ENCODE measurements at regions not wholly inside any gene's neighbourhood (a gene's known extent, or its start where the extent isn't known, plus 50 kb on each side); places are given as distances from the start of the nearest gene placed in this dataset.
"Not testable (repeated sequence)": the region's sequence is repeated elsewhere in the genome, so short reads cannot be mapped to it uniquely, and the experiment has no call there.

DNA sequence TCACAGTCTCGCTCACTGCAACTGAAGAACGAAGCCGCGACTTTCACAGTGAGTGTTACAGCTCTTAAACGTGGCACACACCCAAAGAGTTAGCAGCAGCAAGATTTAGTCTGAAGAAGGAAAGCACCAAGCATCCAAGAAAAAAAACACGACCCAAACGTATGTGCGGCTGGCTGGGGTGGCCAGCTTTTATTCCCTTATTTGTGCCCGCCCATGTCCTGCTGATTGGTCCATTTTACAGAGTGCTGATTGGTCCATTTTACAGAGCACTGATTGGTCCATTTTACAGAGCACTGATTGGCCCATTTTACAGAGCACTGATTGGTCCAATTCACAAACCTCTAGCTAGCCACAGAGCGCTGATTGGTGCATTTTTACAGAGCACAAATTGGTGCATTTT lies 323.0 kb upstream of the ATP10A start:
- DNase-seq (ENCODE audit: low read depth in 2 of 2): not testable (repeated sequence)

GRCh38 chr15:26182441-26182840 lies 319.3 kb upstream of the ATP10A start:
- DNase-seq (ENCODE audit: low read depth in 2 of 2): no peak

GRCh38 chr15:26179906-26180305 lies 316.8 kb upstream of the ATP10A start:
- DNase-seq (ENCODE audit: low read depth in 2 of 2): no peak

DNA sequence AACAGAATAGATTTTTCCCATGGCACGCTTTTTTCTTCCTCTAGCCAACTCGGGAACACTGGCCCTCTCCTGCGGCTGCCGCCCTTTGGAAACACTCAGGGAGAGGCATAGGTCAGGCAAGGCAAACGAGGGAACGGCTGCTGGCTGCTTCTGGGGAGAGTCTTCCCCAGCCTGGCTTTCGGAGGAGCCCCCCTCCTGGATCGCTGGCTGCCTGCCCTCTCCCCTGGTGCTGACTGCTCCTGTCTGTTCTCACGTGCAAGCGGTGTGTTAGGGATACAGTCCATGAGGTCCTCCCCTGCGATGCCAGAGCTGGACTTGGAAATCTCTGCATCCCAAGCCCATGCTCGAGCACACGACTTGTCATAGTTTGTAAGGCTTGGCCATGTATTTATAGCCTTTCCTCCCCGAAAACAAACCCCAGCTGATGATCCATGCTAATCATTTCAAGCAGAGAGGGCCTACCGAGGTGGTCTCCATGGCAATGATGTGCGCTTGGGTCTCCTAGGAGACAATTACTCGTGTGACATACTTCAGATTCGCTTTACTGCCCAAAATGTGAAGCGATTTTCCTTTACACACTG lies 315.6 kb upstream of the ATP10A start:
- no peak for DNase-seq (ENCODE audit: low read depth in 2 of 2)

- no peak for DNase-seq (ENCODE audit: low read depth in 2 of 2)
Observed at GRCh38 chr15:26177816-26178215, 314.7 kb upstream of the ATP10A start.

GRCh38 chr15:26176831-26177230 lies 313.7 kb upstream of the ATP10A start:
- no peak for DNase-seq (ENCODE audit: low read depth in 2 of 2)

- DNase-seq (ENCODE audit: low read depth in 2 of 2): no peak
Observed at GRCh38 chr15:26171266-26171665, 308.1 kb upstream of the ATP10A start.

GRCh38 chr15:26166429-26166828 lies 303.3 kb upstream of the ATP10A start:
- DNase-seq (ENCODE audit: low read depth in 2 of 2): no peak

DNA sequence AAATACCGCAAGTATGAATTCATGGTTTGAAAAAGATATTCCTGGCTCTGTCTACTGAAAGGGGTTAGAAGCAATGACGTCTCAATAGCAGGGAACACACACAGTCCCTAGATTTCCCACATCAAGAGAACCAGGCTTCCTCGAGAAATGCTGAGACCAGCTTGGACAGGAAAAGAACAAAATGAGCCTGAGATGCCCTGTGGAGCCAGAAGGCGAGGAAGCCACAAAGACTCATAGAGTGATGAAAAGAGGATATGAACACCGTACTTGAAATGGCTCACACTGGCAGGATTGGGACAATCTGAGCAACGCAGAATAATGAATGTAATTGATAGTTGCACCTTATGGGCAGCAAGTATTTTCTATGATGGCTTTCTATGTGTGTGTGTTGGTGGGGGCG lies 302.4 kb upstream of the ATP10A start:
- no peak for DNase-seq (ENCODE audit: low read depth in 2 of 2)

GRCh38 chr15:26160343-26160742 lies 297.2 kb upstream of the ATP10A start:
- DNase-seq (ENCODE audit: low read depth in 2 of 2): no peak

GRCh38 chr15:26158176-26158575 lies 295.0 kb upstream of the ATP10A start:
- DNase-seq (ENCODE audit: low read depth in 2 of 2): no peak

DNA sequence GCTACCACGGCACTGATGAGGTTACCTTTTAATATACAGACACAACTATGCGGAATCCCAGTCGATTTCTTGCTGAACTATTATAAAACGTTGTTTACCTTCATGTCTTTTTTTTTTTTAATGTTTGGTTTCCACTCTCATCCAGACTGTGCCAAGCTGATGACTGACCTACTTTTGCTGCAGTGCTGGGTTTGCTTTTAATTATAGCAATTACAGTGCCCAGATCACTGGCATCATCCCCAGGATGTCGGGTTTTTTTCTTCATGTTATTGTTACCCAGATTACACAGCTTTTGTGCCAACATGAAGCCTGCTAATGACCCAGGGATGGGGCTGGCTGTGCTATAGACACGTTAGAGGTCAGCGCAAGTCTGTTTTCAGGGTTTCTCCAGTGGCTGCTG lies 294.0 kb upstream of the ATP10A start:
- DNase-seq (ENCODE audit: low read depth in 2 of 2): no peak

- DNase-seq (ENCODE audit: low read depth in 2 of 2): no peak
Observed at GRCh38 chr15:26156051-26156450, 292.9 kb upstream of the ATP10A start.

- no peak for DNase-seq (ENCODE audit: low read depth in 2 of 2)
Observed at GRCh38 chr15:26148156-26148860, 285.2 kb upstream of the ATP10A start.

- no peak for DNase-seq (ENCODE audit: low read depth in 2 of 2)
Observed at GRCh38 chr15:26146202-26146601, 283.1 kb upstream of the ATP10A start.

DNA sequence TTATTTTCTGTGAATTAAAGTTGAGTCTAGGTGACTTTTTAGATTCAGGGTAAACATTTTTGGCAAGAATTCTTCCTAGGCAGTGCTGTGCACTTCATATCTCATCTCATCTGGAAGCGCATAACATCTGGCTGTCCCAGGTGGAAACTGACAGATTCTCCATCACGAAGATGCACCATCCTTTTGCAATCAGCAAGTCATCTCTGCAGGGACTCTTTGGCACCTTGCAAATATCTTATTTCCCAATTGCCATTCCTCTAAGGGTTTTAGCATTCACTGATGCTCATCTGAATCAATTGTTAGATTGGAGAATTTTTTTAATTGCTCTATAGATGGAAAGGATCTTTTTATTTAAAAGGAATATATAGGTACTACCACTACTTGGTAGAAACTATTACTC lies 282.7 kb upstream of the ATP10A start:
- DNase-seq (ENCODE audit: low read depth in 2 of 2): no peak

DNA sequence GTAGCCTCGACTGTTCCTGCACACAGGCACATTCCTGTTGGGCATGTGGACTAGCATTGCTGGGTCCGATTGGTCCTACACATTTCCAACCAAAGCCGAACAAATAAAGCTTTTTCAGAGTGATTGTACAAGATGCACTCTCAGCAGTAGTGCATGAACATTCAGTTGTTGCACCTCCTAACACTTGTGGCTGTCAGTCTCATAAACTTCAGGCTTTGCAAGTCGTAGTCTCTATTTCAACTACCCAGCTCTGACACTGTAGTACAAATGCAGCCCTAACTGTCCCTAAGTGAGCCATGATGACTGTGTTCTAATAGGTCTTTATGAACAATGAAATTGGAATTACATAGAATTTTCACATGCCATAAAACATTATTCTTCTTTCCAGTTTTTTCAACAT lies 281.7 kb upstream of the ATP10A start:
- no peak for DNase-seq (ENCODE audit: low read depth in 2 of 2)

DNA sequence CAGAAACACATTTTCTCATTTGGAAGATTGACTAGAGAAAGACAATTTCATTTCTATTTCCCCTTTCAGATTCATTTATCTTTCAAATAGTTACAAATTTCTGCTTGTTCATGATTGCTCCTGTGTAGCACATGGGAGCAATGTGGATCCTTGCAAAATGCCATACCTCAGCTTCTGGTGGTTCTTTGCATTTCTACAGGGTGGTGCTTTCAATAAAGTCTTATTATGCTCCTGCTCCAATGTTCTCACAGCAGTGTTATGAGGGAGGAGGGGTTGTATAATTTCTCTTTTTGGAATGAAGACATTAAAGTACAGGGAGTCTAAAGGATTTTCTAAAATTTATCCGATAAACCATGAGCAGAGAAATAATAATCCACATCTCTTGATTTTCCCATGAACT lies 280.1 kb upstream of the ATP10A start:
- no peak for DNase-seq (ENCODE audit: low read depth in 2 of 2)

DNA sequence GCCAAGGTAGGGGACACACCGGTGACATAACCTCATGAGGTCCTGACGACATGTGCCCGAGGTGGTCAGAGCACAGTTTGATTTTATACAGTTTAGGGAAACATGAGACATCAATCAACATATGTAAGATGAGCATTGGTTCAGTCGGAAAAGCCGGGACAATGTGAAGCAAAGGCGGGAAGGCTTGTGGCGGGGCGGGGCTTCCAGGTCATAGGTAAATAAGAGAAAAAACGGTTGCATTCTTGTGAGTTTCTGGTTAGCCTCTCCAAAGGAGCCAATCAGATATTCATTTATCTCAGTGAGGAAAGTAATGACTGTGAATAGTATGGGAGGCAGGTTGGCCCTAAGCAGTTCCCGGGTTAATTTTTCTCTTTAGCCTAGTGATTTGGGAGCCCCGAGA lies 271.7 kb upstream of the ATP10A start:
- DNase-seq (ENCODE audit: low read depth in 2 of 2): no peak

- DNase-seq (ENCODE audit: low read depth in 2 of 2): no peak
Observed at GRCh38 chr15:26134152-26134551, 271.0 kb upstream of the ATP10A start.

DNA sequence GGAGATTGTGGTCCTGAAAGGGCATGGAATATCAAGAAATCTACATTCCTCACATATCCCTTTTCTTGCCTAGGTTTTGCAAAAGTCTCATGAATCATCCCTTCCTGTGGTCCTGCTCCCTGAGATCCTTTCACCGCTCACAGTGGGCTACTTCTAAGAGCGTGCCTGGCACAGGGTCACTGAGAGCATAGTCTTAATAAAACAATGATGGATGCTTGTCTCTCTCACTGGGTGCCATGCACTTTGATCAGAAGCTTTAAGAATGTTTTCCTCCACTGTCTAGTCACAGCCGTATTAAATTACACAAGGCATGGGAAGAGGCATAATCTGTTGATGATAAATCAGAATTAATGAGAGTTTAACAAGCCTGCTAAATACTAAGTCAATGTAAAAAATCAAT lies 269.7 kb upstream of the ATP10A start:
- DNase-seq (ENCODE audit: low read depth in 2 of 2): no peak

- no peak for DNase-seq (ENCODE audit: low read depth in 2 of 2)
Observed at GRCh38 chr15:26129852-26130251, 266.7 kb upstream of the ATP10A start.

DNA sequence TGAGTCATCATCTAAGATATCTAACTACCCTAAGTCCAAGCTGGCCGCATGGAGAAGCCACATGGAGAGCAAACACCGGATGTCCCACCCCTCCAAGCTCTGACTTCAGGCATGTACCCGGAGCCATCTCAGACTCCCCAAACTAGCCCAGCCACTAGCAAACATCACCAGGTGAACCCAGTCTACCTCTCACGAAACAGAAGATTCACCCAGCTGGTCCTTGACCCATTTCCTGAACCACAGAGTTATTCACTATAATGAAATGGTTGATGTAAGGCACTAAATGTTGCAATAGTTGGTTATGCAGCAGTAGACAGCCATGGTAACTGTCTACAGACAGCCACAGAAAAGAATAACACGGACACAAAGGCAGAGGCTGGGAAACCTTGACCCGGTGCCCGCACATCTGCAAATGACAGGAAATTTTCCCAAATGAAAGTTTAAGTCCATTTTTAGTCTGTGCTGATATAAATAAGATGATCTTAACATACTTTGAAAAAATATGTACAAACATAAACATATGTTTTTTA lies 265.5 kb upstream of the ATP10A start:
- no peak for DNase-seq (ENCODE audit: low read depth in 2 of 2)
